Activated CD4-positive, alpha-beta memory T cell treated with anti-CD3 and anti-CD28 coated beads, Interleukin-2, amount 10 ng/mL, durations not matched to agents 7 days and 5 days (primary cell): ENCODE measurements at regions not wholly inside any gene's neighbourhood (a gene's known extent, or its start where the extent isn't known, plus 50 kb on each side); places are given as distances from the start of the nearest gene placed in this dataset.

Experiments used
- CTCF ChIA-PET: fragments of 350-600 bp; sonication (Branson Sonifier 250); formaldehyde crosslinking; loops from one replicate; lab custom pipeline; 2021; ENCODE audit warnings: antibody characterized with exemption, inconsistent platforms; lab: Charles Lee
- POLR2A ChIA-PET: fragments of 350-600 bp; sonication (Branson Sonifier 250); formaldehyde crosslinking; loops from one replicate; lab custom pipeline; 2021; ENCODE audit warnings: antibody characterized with exemption; lab: Charles Lee
- DNase-seq: peaks from one replicate; pipeline ENCODE4 v3.0.0-alpha.2; 2020
- H3K27ac Mint-ChIP-seq: one replicate; pipeline ENCODE4 v1.8.0; 2021; ENCODE audit warnings: mild to moderate bottlenecking, mixed read lengths
- H3K27me3 Mint-ChIP-seq: one replicate; pipeline ENCODE4 v1.8.0; 2021; ENCODE audit warnings: mixed read lengths
- H3K36me3 Mint-ChIP-seq: one replicate; pipeline ENCODE4 v1.8.0; 2021; ENCODE audit warnings: low read depth, mixed read lengths
- H3K4me1 Mint-ChIP-seq: one replicate; pipeline ENCODE4 v1.8.0; 2021; ENCODE audit warnings: mixed read lengths
- H3K4me3 Mint-ChIP-seq: one replicate; pipeline ENCODE4 v1.8.0; 2021; ENCODE audit warnings: mild to moderate bottlenecking, mixed read lengths
- H3K9me3 Mint-ChIP-seq: one replicate; pipeline ENCODE4 v1.8.0; 2021; ENCODE audit warnings: mixed read lengths

DNA sequence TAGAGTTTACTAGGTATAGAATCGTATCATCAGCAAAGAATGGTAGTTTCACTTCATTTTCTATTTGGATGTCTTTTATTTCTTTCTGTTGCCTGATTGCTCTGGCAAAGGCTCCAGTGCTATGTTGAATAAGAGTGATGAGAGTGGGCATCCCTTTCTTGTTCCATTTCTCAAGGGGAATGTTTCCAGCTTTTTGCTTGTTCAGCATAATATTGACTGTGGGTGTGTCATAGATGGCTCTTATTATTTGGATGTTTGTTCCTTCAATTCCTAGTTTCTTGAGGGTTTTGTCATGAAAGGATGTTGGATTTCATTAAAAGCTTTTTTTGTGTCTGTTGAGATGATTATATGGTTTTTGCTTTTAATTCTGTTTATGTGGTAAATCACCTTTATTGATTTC is 1114.5 kb downstream of the RAPGEF2 start:
- no peaks in the 10 kb centered on the region for H3K36me3 Mint-ChIP-seq
- no peak overlapping the region for H3K4me3 Mint-ChIP-seq
- DNase-seq, result no peak
- CTCF ChIA-PET, result no interaction called here
- H3K27ac Mint-ChIP-seq, result no peak overlapping the region
- POLR2A ChIA-PET, result no interaction called here
- H3K9me3 Mint-ChIP-seq, result peaks cover 10% of the 10 kb centered on the region
- no peaks in the 10 kb centered on the region for H3K27me3 Mint-ChIP-seq
- H3K4me1 Mint-ChIP-seq, result no peaks in the 10 kb centered on the region

DNA sequence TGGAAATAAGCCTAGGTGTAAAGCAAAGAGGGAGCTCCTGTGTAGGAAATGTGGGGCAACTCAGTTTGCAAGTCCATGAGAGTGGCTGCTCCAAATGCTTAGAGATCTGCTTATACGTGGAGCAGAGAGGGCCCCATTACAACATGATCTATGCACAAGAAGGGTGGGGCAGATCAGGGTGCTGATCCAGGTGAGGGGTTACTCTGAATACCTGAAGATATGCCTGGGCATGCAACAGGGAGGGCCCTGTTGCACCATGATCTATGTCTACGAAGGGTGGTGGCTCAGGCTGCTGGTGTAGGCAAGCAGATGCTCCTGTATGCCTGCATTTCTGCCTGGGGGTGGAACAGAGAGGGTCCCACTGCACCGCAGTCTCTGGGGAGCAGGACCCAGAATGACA is 1121.2 kb downstream of the RAPGEF2 start:
- H3K27me3 Mint-ChIP-seq, result no peaks in the 10 kb centered on the region
- H3K36me3 Mint-ChIP-seq, result no peaks in the 10 kb centered on the region
- H3K27ac Mint-ChIP-seq, result no peak overlapping the region
- no peak for DNase-seq
- H3K4me3 Mint-ChIP-seq, result no peak overlapping the region
- H3K4me1 Mint-ChIP-seq, result no peaks in the 10 kb centered on the region
- ChIA-PET POLR2A (no interaction called here), CTCF (no interaction called here)
- peaks cover 17% of the 10 kb centered on the region for H3K9me3 Mint-ChIP-seq

- Mint-ChIP-seq H3K4me3 (no peak overlapping the region), H3K27me3 (no peaks in the 10 kb centered on the region), H3K9me3 (peaks cover 3% of the 10 kb centered on the region), H3K36me3 (no peaks in the 10 kb centered on the region), H3K27ac (no peak overlapping the region), H3K4me1 (no peaks in the 10 kb centered on the region)
- no peak for DNase-seq
- CTCF ChIA-PET, result no interaction called here
- POLR2A ChIA-PET, result no interaction called here
Observed at GRCh38 chr4:160233141-160233540, 1130.3 kb downstream of the RAPGEF2 start.

DNA sequence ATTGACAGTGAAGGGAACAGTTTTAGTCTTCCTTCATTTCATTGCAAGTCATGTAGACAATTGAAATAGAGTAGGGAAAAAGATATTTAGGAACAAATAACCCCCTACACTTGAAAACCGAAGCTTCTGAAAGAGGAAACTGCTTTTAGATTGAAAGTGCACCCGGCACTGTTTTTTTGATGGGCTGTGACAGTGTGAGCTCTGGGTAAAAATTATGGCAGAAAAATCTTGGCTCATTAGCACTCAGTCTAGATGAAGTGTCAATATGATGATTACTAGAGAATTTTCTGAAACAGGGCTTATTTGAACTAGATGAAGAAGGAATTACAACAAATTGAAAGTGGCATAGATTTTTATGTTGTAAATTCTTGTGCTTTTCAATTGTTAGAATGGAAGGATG is 1132.4 kb downstream of the RAPGEF2 start:
- no peak for DNase-seq
- peaks cover 3% of the 10 kb centered on the region for H3K9me3 Mint-ChIP-seq
- H3K4me3 Mint-ChIP-seq, result no peak overlapping the region
- ChIA-PET POLR2A (no interaction called here), CTCF (no interaction called here)
- no peaks in the 10 kb centered on the region for H3K4me1 Mint-ChIP-seq
- no peak overlapping the region for H3K27ac Mint-ChIP-seq
- no peaks in the 10 kb centered on the region for H3K36me3 Mint-ChIP-seq
- no peaks in the 10 kb centered on the region for H3K27me3 Mint-ChIP-seq

DNA sequence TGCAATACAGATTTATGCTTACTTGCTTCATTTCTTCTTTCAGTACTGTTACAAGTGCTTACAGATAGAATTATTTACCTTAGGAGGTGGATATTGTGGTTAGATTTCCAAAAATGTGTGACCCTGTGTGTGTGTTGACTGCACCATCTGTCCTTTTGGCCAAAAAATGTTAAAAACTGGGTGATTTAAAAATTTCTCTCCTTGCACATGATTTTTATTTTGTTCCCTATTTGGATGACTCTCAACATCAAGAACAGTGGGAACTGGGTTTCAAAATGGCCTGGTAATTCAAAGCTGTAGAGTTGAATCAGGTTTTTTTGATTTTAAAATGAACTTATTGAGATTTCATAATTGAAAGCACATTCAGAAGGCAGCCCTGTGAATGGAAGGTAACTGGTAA is 1132.9 kb downstream of the RAPGEF2 start:
- H3K4me1 Mint-ChIP-seq, result no peaks in the 10 kb centered on the region
- peaks cover 3% of the 10 kb centered on the region for H3K9me3 Mint-ChIP-seq
- ChIA-PET POLR2A (no interaction called here), CTCF (no interaction called here)
- H3K36me3 Mint-ChIP-seq, result no peaks in the 10 kb centered on the region
- DNase-seq, result no peak
- no peak overlapping the region for H3K4me3 Mint-ChIP-seq
- H3K27ac Mint-ChIP-seq, result no peak overlapping the region
- no peaks in the 10 kb centered on the region for H3K27me3 Mint-ChIP-seq

DNA sequence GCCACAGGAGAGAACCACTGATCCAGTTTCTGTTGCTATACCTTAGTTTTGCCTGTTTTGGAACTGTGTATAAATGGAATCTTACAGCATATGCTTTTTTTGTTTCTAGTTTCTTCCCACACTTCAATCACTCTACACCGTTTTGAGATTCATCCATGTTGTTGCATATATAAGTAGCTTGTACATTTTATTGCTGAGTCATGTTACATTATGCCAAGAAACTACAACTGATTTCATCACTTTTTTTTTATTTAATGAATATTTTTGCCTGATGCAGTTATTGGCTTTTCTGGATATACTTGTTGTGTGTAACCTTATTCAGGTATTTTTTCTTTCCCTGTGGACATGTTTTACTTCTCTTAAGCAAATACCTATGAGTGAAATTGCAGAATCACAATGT is 1135.9 kb downstream of the RAPGEF2 start:
- H3K4me1 Mint-ChIP-seq, result no peaks in the 10 kb centered on the region
- H3K27me3 Mint-ChIP-seq, result no peaks in the 10 kb centered on the region
- ChIA-PET CTCF (no interaction called here), POLR2A (no interaction called here)
- no peak overlapping the region for H3K4me3 Mint-ChIP-seq
- no peaks in the 10 kb centered on the region for H3K9me3 Mint-ChIP-seq
- DNase-seq, result no peak
- H3K27ac Mint-ChIP-seq, result no peak overlapping the region
- H3K36me3 Mint-ChIP-seq, result no peaks in the 10 kb centered on the region

- Mint-ChIP-seq H3K27ac (no peak overlapping the region), H3K36me3 (no peaks in the 10 kb centered on the region), H3K4me1 (no peaks in the 10 kb centered on the region), H3K27me3 (no peaks in the 10 kb centered on the region), H3K9me3 (peaks cover 6% of the 10 kb centered on the region), H3K4me3 (no peak overlapping the region)
- POLR2A ChIA-PET, result no interaction called here
- DNase-seq, result no peak
- CTCF ChIA-PET, result no interaction called here
Observed at GRCh38 chr4:160247091-160247656, 1144.3 kb downstream of the RAPGEF2 start.

- no peak for DNase-seq
- no peaks in the 10 kb centered on the region for H3K36me3 Mint-ChIP-seq
- H3K4me1 Mint-ChIP-seq, result no peaks in the 10 kb centered on the region
- ChIA-PET POLR2A (no interaction called here), CTCF (no interaction called here)
- H3K9me3 Mint-ChIP-seq, result peaks cover 5% of the 10 kb centered on the region
- H3K27me3 Mint-ChIP-seq, result no peaks in the 10 kb centered on the region
- H3K4me3 Mint-ChIP-seq, result no peak overlapping the region
- H3K27ac Mint-ChIP-seq, result no peak overlapping the region
Observed at GRCh38 chr4:160251522-160252170, 1148.8 kb downstream of the RAPGEF2 start.

DNA sequence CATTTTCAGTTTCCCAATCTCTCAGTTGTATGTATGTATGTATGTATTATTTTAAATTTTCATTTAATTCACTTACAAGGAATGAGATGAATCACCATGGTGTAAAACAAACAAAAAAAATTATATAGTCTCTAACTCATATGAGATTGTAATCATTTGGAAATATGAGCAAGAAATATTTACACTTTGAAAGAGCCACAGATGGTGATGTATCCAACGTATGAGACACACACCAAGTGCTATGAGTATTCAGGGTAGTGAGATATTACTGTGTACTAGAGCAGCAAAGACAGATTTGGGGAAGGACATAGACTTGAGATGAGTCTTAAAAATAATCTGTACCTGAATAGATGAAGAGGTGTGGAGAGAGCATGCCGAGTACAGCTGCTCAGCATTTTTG is 1154.4 kb downstream of the RAPGEF2 start:
- H3K27me3 Mint-ChIP-seq, result no peaks in the 10 kb centered on the region
- H3K9me3 Mint-ChIP-seq, result peaks cover 3% of the 10 kb centered on the region
- no peak for DNase-seq
- H3K36me3 Mint-ChIP-seq, result no peaks in the 10 kb centered on the region
- H3K4me1 Mint-ChIP-seq, result no peaks in the 10 kb centered on the region
- ChIA-PET POLR2A (no interaction called here), CTCF (no interaction called here)
- no peak overlapping the region for H3K27ac Mint-ChIP-seq
- H3K4me3 Mint-ChIP-seq, result no peak overlapping the region

DNA sequence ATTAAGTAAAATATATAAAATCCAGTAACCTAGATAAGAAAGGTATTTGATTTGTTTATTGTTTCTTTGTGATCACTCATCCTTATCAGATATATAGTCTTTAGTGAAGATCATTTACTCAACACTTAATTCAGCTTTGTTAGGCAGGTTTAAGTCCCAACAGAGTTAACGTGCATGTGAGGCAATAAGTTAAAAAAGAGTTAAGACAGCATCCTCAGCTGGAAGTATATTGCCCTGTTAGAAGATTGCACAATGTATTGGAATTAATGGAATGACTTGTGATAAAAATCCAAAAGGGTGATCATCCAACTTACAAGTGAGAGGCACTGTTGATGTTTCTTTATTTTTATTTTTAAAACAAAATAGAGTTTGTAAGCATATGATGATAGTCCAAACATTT is 1162.1 kb downstream of the RAPGEF2 start:
- no peaks in the 10 kb centered on the region for H3K4me1 Mint-ChIP-seq
- ChIA-PET POLR2A (no interaction called here), CTCF (no interaction called here)
- H3K9me3 Mint-ChIP-seq, result peaks cover 7% of the 10 kb centered on the region
- no peak overlapping the region for H3K4me3 Mint-ChIP-seq
- no peak for DNase-seq
- H3K27me3 Mint-ChIP-seq, result no peaks in the 10 kb centered on the region
- H3K36me3 Mint-ChIP-seq, result no peaks in the 10 kb centered on the region
- no peak overlapping the region for H3K27ac Mint-ChIP-seq

DNA sequence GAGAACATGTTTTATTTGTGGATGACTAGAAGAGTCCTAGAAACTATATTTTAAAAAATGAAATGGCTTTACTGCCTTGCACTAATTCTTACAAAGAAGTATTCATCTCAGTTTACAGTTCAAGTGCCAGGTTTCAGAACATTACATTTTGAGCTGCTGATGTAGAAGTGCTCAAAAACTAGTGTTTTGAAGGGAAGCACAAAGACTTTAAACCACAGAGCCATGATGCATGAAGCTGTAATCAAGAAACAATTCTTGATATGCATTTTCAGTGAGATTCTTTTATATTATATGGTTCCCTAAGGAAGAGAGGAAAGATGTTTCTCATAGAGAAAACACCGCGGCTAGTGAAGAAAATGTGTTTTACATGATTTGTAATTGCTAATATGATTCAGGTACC is 1163.0 kb downstream of the RAPGEF2 start:
- H3K36me3 Mint-ChIP-seq, result no peaks in the 10 kb centered on the region
- DNase-seq, result no peak
- H3K4me3 Mint-ChIP-seq, result no peak overlapping the region
- no peaks in the 10 kb centered on the region for H3K27me3 Mint-ChIP-seq
- ChIA-PET POLR2A (no interaction called here), CTCF (no interaction called here)
- H3K9me3 Mint-ChIP-seq, result peaks cover 7% of the 10 kb centered on the region
- H3K4me1 Mint-ChIP-seq, result no peaks in the 10 kb centered on the region
- H3K27ac Mint-ChIP-seq, result no peak overlapping the region

GRCh38 chr4:160276785-160277325 is 1174.0 kb downstream of the RAPGEF2 start:
- Mint-ChIP-seq H3K4me1 (no peaks in the 10 kb centered on the region), H3K9me3 (peaks cover 33% of the 10 kb centered on the region), H3K27ac (no peak overlapping the region), H3K27me3 (no peaks in the 10 kb centered on the region), H3K36me3 (no peaks in the 10 kb centered on the region), H3K4me3 (no peak overlapping the region)
- no peak for DNase-seq
- ChIA-PET CTCF (no interaction called here), POLR2A (no interaction called here)

DNA sequence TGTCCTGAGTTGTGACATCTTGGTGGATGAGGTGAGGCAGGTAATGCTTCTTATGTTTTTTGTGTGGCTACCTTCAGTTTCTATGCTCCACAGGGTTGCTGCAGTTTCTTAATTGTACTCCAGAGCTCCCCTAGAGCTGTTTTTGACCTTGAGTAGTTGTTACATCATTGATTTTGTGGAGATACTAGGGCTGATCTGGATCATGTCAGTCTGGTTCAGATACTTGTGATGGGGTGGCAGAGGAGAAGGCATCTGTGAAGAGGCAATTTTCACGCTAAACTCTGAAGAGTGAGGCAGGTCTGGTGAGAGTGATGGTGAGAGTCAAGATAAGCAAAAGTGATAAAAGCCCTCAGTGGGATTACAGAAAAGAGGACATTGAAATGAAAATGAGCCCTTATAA is 1180.2 kb downstream of the RAPGEF2 start:
- POLR2A ChIA-PET, result no interaction called here

DNA sequence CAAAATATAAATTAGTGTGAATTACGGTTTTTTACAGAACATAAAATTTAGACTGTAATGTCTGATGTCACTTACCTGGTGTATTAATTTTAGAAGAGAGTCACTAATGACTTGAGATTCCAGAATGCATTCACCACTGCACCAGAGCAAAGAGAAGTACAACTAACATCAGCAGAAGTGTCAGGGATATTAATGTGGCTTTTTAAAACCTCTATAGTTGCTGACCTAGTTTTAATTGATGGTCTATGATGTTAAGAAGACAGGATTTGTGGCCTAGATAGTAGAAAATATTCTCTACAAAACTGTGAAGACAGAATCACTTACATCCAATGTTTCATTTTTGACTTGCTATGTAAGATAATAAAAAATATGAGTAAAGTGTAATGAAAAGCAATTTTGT is 1181.6 kb downstream of the RAPGEF2 start:
- no peaks in the 10 kb centered on the region for H3K36me3 Mint-ChIP-seq
- H3K4me3 Mint-ChIP-seq, result no peak overlapping the region
- H3K9me3 Mint-ChIP-seq, result peaks cover 17% of the 10 kb centered on the region
- H3K27me3 Mint-ChIP-seq, result no peaks in the 10 kb centered on the region
- CTCF ChIA-PET, result no interaction called here
- no peak overlapping the region for H3K27ac Mint-ChIP-seq
- DNase-seq, result no peak
- no peaks in the 10 kb centered on the region for H3K4me1 Mint-ChIP-seq
- POLR2A ChIA-PET, result no interaction called here

More for the DNA sequence above, 1180.2 kb downstream of the RAPGEF2 start:
- H3K4me1 Mint-ChIP-seq, result no peaks in the 10 kb centered on the region
- H3K4me3 Mint-ChIP-seq, result no peak overlapping the region
- H3K27ac Mint-ChIP-seq, result no peak overlapping the region
- peaks cover 18% of the 10 kb centered on the region for H3K9me3 Mint-ChIP-seq
- H3K27me3 Mint-ChIP-seq, result no peaks in the 10 kb centered on the region
- CTCF ChIA-PET, result no interaction called here
- DNase-seq, result no peak
- no peaks in the 10 kb centered on the region for H3K36me3 Mint-ChIP-seq
